Spleen (tissue), 11 donors: ENCODE measurements at regions not wholly inside any gene's neighbourhood (a gene's known extent, or its start where the extent isn't known, plus 50 kb on each side); places are given as distances from the start of the nearest gene placed in this dataset.

ENCODE experiments used
- DNase-seq: peaks from one replicate; pipeline ENCODE4 v3.0.0-alpha.2; 2020
- H3K27ac ChIP-seq, 8 donors: fragments of 200-600 bp; sonication (generic) in 7 of 8; 1 replicate in 4 of 8; 2 replicates in 4 of 8; pipeline versions ENCODE4 v1.5.0 to v1.8.0; 2016 to 2021; ENCODE audit warnings: inconsistent platforms in 4 of 8, mild to moderate bottlenecking in 4 of 8, moderate library complexity in 1 of 8
- H3K27me3 ChIP-seq, 7 donors: fragments of 200-600 bp; sonication (generic) in 6 of 7; replicated peaks in 1 of 7; 1 replicate in 4 of 7; 2 replicates in 3 of 7; pipeline versions ENCODE4 v1.5.0 to v1.8.0; 2016 to 2021; ENCODE audit warnings: inconsistent platforms in 3 of 7, mild to moderate bottlenecking in 1 of 7
- H3K36me3 ChIP-seq, 6 donors: fragments of 200-600 bp; sonication (generic) in 5 of 6; 1 replicate in 4 of 6; 2 replicates in 2 of 6; pipeline versions ENCODE4 v1.5.0 to v1.8.0; 2016 to 2021; ENCODE audit warnings: inconsistent platforms in 2 of 6
- H3K4me1 ChIP-seq, 6 donors: fragments of 200-600 bp; sonication (generic) in 5 of 6; 1 replicate in 3 of 6; 2 replicates in 3 of 6; pipeline versions ENCODE4 v1.5.0 to v1.8.0; 2016 to 2021; ENCODE audit warnings: inconsistent platforms in 3 of 6
- H3K4me3 ChIP-seq, 8 donors: fragments of 200-600 bp; sonication (generic) in 7 of 8; 1 replicate in 4 of 8; 2 replicates in 4 of 8; pipeline versions ENCODE4 v1.5.0 to v1.8.0; 2016 to 2021; ENCODE audit warnings: inconsistent platforms in 4 of 8, mild to moderate bottlenecking in 4 of 8, moderate library complexity in 2 of 8
- H3K9me3 ChIP-seq, 8 donors: fragments of 200-600 bp; sonication (generic) in 7 of 8; 1 replicate in 4 of 8; 2 replicates in 4 of 8; pipeline versions ENCODE4 v1.5.0 to v1.8.0; 2016 to 2021; ENCODE audit warnings: inconsistent platforms in 4 of 8
- POLR2A ChIP-seq, 3 donors: fragments of 450-650 bp; IDR thresholded peaks; one replicate each; pipeline ENCODE4 v1.5.1; 2017; ENCODE audit warnings: antibody characterized with exemption in 3 of 3, mild to moderate bottlenecking in 1 of 3
- POLR2AphosphoS5 ChIP-seq, 3 donors: sonication (generic); formaldehyde crosslinking; IDR thresholded peaks; one replicate each; pipeline ENCODE4 v1.5.1; 2017; ENCODE audit warnings: antibody characterized with exemption in 3 of 3
- WGBS, 5 donors: extraction: QIAGEN DNeasy Blood & Tissue Kit in 3 of 5; methylation state at CpG; one replicate each; pipeline versions ENCODE4 v1.1.5 to v1.1.7; 2013 to 2018; 5-methylcytosine and 5-hydroxymethylcytosine counted together
- intact Hi-C: fragments of 100-400 bp; cut with DNase I; formaldehyde crosslinking; loops from one replicate; pipeline ENCODE4 v1.15.0; 2023; ENCODE audit warnings: low total_unique reads
- TF ChIP-seq, protein P1 (sequence below), 11 experiments: fragments of 200-600 bp in 7 of 11; fragments of 450-650 bp in 4 of 11; sonication (generic) in 4 of 11; IDR thresholded peaks in 8 of 11; conservative IDR thresholded peaks in 3 of 11; 1 replicate in 7 of 11; 2 replicates in 4 of 11; pipeline versions ENCODE4 v1.4.0 to v1.8.0; 2016 to 2021; ENCODE audit warnings: antibody characterized with exemption in 11 of 11, inconsistent platforms in 4 of 11, mild to moderate bottlenecking in 1 of 11
- donor health status: healthy with polysubstance abuse.
- donor health status: DM: no; HTN: no; CAD: no; lungs with moderate emphysema.
- donor health status: DM: no; HTN: no; CAD: no.
- donor health status: Bipolar disorder and iron deficiency.
- donor health status: healthy.
- donor health status: DM: no; HTN: no; CAD: no.
- donor health status: DM: yes; HTN: yes; CAD: no.

DNA sequence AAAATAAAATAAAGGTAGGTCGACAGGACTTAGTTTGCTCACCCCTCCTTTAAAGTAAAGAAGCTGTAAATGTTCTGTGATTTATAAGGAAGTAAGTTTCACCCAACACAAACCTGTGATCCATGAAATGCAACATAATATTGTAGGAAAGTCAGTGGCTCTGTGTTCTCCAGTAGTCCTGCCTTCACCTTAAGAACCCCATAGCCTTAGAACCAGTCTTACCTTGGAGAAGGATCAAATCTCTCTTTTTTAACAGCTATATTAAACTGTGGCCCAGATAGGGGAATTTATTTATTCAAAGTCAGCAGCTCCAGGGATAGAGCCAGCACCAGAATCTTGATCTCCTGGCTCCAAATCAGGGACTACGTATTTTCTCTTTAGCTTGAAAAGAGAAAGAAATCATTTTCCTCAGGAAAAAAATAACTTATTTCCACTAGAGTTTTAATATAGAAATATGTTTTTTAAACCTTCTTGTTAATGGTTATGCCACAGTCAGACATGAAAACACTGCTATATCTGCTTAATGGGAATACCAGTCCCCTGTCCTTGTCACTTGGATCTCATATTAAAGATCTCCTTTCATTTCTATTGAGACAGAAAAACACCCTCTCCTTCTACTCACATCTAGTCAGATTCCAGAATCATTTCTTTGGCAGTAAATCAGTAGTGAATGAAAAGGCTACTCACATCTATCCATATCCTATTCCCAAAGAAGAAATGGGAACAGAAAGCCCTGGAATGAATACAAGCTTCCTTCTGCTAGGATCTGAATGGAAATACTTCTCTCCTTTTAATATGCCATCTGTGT lies 269.2 kb upstream of the TNC start:
- 36 to 78% (median 54%) methylated on average over 2 of the region's 2 CpGs for WGBS, 5 donors
- no peak overlapping the region for H3K4me3 ChIP-seq
- intact Hi-C loops, result no loop called here

DNA sequence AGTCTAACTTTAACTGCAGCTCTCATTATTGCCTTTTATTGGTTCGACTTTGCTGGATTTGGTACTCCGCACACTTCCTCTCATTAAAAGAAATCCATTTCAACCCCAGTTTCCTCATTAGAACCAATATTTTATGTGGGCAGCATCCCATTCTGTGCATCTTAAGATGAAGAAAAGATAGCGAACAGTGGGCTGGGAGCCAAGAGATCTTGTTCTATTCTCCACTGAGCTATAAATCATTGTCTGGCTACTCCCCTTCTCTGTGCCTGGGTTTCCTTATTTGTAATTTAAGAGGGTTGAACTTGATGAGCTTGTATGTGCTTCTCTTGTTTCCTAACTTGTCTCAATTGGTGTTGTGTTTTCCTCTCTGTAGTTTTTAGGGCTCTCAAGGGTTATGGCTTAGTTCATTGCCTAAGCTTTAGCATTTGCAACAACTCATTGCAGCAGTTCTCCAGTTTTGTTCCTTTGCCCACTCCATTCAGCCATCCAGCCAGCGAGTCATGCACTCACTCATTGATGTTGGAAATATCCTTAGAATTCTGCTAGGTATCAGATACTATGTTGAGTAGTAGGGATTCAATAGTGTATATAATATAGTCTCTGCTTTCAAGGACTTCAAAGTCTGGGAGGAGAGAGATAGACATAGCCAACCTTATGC lies 273.3 kb upstream of the TNC start:
- Histone ChIP-seq H3K4me1 (peaks cover 0 to 4% (median 0%) of the 10 kb centered on the region in 6 donors), H3K4me3 (no peak overlapping the region), H3K27me3 (no peaks in the 10 kb centered on the region), H3K27ac (peak overlapping the region in 2 of 8 donors; percentile 16 to 39), H3K36me3 (no peaks in the 10 kb centered on the region), H3K9me3 (no peaks in the 10 kb centered on the region)
- no peak for DNase-seq
- WGBS, 5 donors, result 70 to 81% (median 79%) methylated on average over 4 of the region's 4 CpGs
- intact Hi-C loops, result no loop called here
- TF ChIP-seq, protein P1, sequence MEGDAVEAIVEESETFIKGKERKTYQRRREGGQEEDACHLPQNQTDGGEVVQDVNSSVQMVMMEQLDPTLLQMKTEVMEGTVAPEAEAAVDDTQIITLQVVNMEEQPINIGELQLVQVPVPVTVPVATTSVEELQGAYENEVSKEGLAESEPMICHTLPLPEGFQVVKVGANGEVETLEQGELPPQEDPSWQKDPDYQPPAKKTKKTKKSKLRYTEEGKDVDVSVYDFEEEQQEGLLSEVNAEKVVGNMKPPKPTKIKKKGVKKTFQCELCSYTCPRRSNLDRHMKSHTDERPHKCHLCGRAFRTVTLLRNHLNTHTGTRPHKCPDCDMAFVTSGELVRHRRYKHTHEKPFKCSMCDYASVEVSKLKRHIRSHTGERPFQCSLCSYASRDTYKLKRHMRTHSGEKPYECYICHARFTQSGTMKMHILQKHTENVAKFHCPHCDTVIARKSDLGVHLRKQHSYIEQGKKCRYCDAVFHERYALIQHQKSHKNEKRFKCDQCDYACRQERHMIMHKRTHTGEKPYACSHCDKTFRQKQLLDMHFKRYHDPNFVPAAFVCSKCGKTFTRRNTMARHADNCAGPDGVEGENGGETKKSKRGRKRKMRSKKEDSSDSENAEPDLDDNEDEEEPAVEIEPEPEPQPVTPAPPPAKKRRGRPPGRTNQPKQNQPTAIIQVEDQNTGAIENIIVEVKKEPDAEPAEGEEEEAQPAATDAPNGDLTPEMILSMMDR (IDR thresholded peaks at IDR 0.05 in 8 of 11, conservative IDR thresholded peaks at IDR 0.05 in 3 of 11), result no peak
- TF ChIP-seq POLR2AphosphoS5 (IDR thresholded peaks at IDR 0.05), result no peak
- TF ChIP-seq POLR2A (IDR thresholded peaks at IDR 0.05), result no peak

More for the DNA sequence above, 269.2 kb upstream of the TNC start:
- Histone ChIP-seq H3K27me3 (no peaks in the 10 kb centered on the region), H3K9me3 (peaks cover 0 to 22% (median 20%) of the 10 kb centered on the region in 8 donors), H3K27ac (no peak overlapping the region), H3K36me3 (no peaks in the 10 kb centered on the region), H3K4me1 (no peaks in the 10 kb centered on the region)
- TF ChIP-seq POLR2AphosphoS5 (IDR thresholded peaks at IDR 0.05) (no peak), POLR2A (IDR thresholded peaks at IDR 0.05) (no peak)
- TF ChIP-seq, protein P1 (IDR thresholded peaks at IDR 0.05 in 8 of 11, conservative IDR thresholded peaks at IDR 0.05 in 3 of 11), result no peak
- no peak for DNase-seq

DNA sequence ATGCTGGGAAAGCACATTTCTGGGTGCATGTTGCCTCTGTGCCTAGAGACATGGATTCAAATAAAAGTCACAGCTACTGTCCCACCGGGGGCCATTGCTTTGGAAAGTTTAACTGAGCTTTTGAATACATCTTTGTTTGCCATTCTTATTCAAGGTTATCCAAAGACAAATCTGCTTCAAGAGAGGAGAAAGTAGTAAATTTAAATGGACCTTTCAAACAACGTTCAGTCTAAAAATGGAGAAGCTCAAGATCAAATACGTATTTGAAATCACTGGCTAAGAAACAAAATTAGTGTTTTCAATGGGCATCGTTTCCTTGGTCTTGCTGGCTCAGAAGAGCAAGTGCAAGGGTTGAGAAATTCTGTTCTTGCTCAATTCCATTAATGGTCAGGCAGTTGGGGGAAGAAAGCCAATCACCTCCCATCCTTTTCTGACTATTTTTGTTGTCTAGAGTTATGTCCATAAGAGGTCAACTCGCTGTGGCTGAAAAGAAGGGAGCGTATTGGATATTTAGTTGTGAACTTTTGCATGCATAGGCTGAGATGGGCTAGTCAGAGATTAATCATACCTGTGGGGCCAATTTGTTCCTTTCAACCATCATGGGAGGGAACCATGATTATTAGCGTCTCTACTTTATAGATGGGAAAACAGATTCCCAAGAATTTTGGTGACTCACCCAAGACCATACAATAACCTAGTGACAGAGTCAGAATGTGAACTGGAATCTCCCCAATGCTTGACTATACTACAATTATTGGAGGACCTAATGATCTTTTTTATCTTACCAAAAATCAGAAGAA lies 276.2 kb upstream of the TNC start:
- DNase-seq, result no peak
- no peak overlapping the region for H3K4me3 ChIP-seq
- WGBS, 5 donors, result 77 to 90% (median 86%) methylated on average over 7 of the region's 7 CpGs
- no peak for TF ChIP-seq POLR2A (IDR thresholded peaks at IDR 0.05)
- TF ChIP-seq POLR2AphosphoS5 (IDR thresholded peaks at IDR 0.05), result no peak
- TF ChIP-seq, protein P1 (IDR thresholded peaks at IDR 0.05 in 8 of 11, conservative IDR thresholded peaks at IDR 0.05 in 3 of 11), result no peak
- peak overlapping the region in 1 of 8 donors; percentile 48 for H3K27ac ChIP-seq
- H3K27me3 ChIP-seq, result no peaks in the 10 kb centered on the region
- H3K9me3 ChIP-seq, result no peaks in the 10 kb centered on the region
- H3K4me1 ChIP-seq, result peaks cover 0 to 11% (median 0%) of the 10 kb centered on the region in 6 donors
- intact Hi-C loops, result no loop called here
- H3K36me3 ChIP-seq, result no peaks in the 10 kb centered on the region
